ENCODE measurements at regions not wholly inside any gene's neighbourhood (a gene's known extent, or its start where the extent isn't known, plus 50 kb on each side); places are given as distances from the start of the nearest gene placed in this dataset.
"Not testable (repeated sequence)": the region's sequence is repeated elsewhere in the genome, so short reads cannot be mapped to it uniquely, and the experiment has no call there.

- no peaks in the 10 kb centered on the region for H3K4me1 Mint-ChIP-seq
- POLR2A ChIA-PET (ENCODE audit: partially characterized antibody) = no interaction called here
- Histone ChIP-seq H3K36me3 (ENCODE audit: insufficient read depth, low read length) (no peaks in the 10 kb centered on the region), H3K4me3 (ENCODE audit: low read length in 2 of 2) (no peak overlapping the region), H3K27me3 (ENCODE audit: insufficient read depth, low read length) (no peaks in the 10 kb centered on the region), H3K4me1 (ENCODE audit: insufficient read depth, low read length) (no peaks in the 10 kb centered on the region), H3K27ac (ENCODE audit: low read depth, low read length) (no peak overlapping the region), H3K9me3 (ENCODE audit: control insufficient read depth in 1 of 2, low read length in 2 of 2) (no peaks in the 10 kb centered on the region)
- no peak for DNase-seq
- H3K27me3 Mint-ChIP-seq = no peaks in the 10 kb centered on the region
- H3K9me3 Mint-ChIP-seq = peaks cover 2 to 13% (median 5%) of the 10 kb centered on the region in 8 donors
- CTCF ChIA-PET (ENCODE audit: partially characterized antibody) = no interaction called here
- H3K27ac Mint-ChIP-seq = no peak overlapping the region
- intact Hi-C loops (cut with micrococcal nuclease) = no loop called here
- H3K36me3 Mint-ChIP-seq = no peaks in the 10 kb centered on the region
- H3K4me3 Mint-ChIP-seq = no peak overlapping the region
Measured at GRCh38 chr5:27465140-27465539, 426.8 kb upstream of the CDH9 start.

- POLR2A ChIA-PET (ENCODE audit: partially characterized antibody) = no interaction called here
- H3K27ac ChIP-seq (ENCODE audit: low read depth, low read length) = no peak overlapping the region
- H3K27ac Mint-ChIP-seq = no peak overlapping the region
- H3K4me3 ChIP-seq (ENCODE audit: low read length in 2 of 2) = no peak overlapping the region
- no peak for DNase-seq
- H3K27me3 Mint-ChIP-seq = no peaks in the 10 kb centered on the region
- no peaks in the 10 kb centered on the region for H3K4me1 ChIP-seq (ENCODE audit: insufficient read depth, low read length)
- no peaks in the 10 kb centered on the region for H3K36me3 Mint-ChIP-seq
- H3K9me3 ChIP-seq (ENCODE audit: control insufficient read depth in 1 of 2, low read length in 2 of 2) = no peaks in the 10 kb centered on the region
- H3K4me3 Mint-ChIP-seq = no peak overlapping the region
- H3K36me3 ChIP-seq (ENCODE audit: insufficient read depth, low read length) = no peaks in the 10 kb centered on the region
- H3K9me3 Mint-ChIP-seq = peaks cover 3 to 13% (median 7%) of the 10 kb centered on the region in 8 donors
- H3K27me3 ChIP-seq (ENCODE audit: insufficient read depth, low read length) = no peaks in the 10 kb centered on the region
- H3K4me1 Mint-ChIP-seq = no peaks in the 10 kb centered on the region
- CTCF ChIA-PET (ENCODE audit: partially characterized antibody) = no interaction called here
- intact Hi-C loops (cut with micrococcal nuclease) = no loop called here
Measured at GRCh38 chr5:27463446-27464149, 425.2 kb upstream of the CDH9 start.

- H3K27me3 ChIP-seq (ENCODE audit: insufficient read depth, low read length) = no peaks in the 10 kb centered on the region
- no peaks in the 10 kb centered on the region for H3K4me1 ChIP-seq (ENCODE audit: insufficient read depth, low read length)
- H3K36me3 ChIP-seq (ENCODE audit: insufficient read depth, low read length) = no peaks in the 10 kb centered on the region
- Mint-ChIP-seq H3K27ac (no peak overlapping the region), H3K4me1 (no peaks in the 10 kb centered on the region), H3K36me3 (no peaks in the 10 kb centered on the region), H3K27me3 (no peaks in the 10 kb centered on the region), H3K9me3 (peaks cover 3 to 13% (median 7%) of the 10 kb centered on the region in 8 donors), H3K4me3 (no peak overlapping the region)
- no peaks in the 10 kb centered on the region for H3K9me3 ChIP-seq (ENCODE audit: control insufficient read depth in 1 of 2, low read length in 2 of 2)
- ChIA-PET POLR2A (ENCODE audit: partially characterized antibody) (no interaction called here), CTCF (ENCODE audit: partially characterized antibody) (no interaction called here)
- no peak overlapping the region for H3K4me3 ChIP-seq (ENCODE audit: low read length in 2 of 2)
- intact Hi-C loops (cut with micrococcal nuclease) = no loop called here
- H3K27ac ChIP-seq (ENCODE audit: low read depth, low read length) = no peak overlapping the region
- DNase-seq = no peak
Measured at GRCh38 chr5:27462936-27463335, 424.6 kb upstream of the CDH9 start.

GRCh38 chr5:27458287-27458686 is 419.9 kb upstream of the CDH9 start:
- H3K36me3 ChIP-seq (ENCODE audit: insufficient read depth, low read length) = no peaks in the 10 kb centered on the region
- H3K9me3 Mint-ChIP-seq = peaks cover 0 to 13% (median 3%) of the 10 kb centered on the region in 8 donors
- no peak overlapping the region for H3K27ac ChIP-seq (ENCODE audit: low read depth, low read length)
- no peak overlapping the region for H3K4me3 Mint-ChIP-seq
- no peak overlapping the region for H3K4me3 ChIP-seq (ENCODE audit: low read length in 2 of 2)
- ChIA-PET CTCF (ENCODE audit: partially characterized antibody) (no interaction called here), POLR2A (ENCODE audit: partially characterized antibody) (no interaction called here)
- no peak for DNase-seq
- intact Hi-C loops (cut with micrococcal nuclease) = no loop called here
- H3K4me1 Mint-ChIP-seq = no peaks in the 10 kb centered on the region
- no peaks in the 10 kb centered on the region for H3K27me3 ChIP-seq (ENCODE audit: insufficient read depth, low read length)
- H3K9me3 ChIP-seq (ENCODE audit: control insufficient read depth in 1 of 2, low read length in 2 of 2) = no peaks in the 10 kb centered on the region
- no peaks in the 10 kb centered on the region for H3K27me3 Mint-ChIP-seq
- H3K4me1 ChIP-seq (ENCODE audit: insufficient read depth, low read length) = no peaks in the 10 kb centered on the region
- no peak overlapping the region for H3K27ac Mint-ChIP-seq
- H3K36me3 Mint-ChIP-seq = no peaks in the 10 kb centered on the region

- Histone ChIP-seq H3K4me1 (ENCODE audit: insufficient read depth, low read length) (no peaks in the 10 kb centered on the region), H3K9me3 (ENCODE audit: control insufficient read depth in 1 of 2, low read length in 2 of 2) (no peaks in the 10 kb centered on the region), H3K27ac (ENCODE audit: low read depth, low read length) (no peak overlapping the region), H3K4me3 (ENCODE audit: low read length in 2 of 2) (no peak overlapping the region), H3K27me3 (ENCODE audit: insufficient read depth, low read length) (no peaks in the 10 kb centered on the region), H3K36me3 (ENCODE audit: insufficient read depth, low read length) (no peaks in the 10 kb centered on the region)
- DNase-seq = no peak
- Mint-ChIP-seq H3K4me3 (no peak overlapping the region), H3K9me3 (peaks cover 2 to 18% (median 7%) of the 10 kb centered on the region in 8 donors), H3K27ac (no peak overlapping the region), H3K27me3 (no peaks in the 10 kb centered on the region), H3K36me3 (no peaks in the 10 kb centered on the region), H3K4me1 (no peaks in the 10 kb centered on the region)
- ChIA-PET POLR2A (ENCODE audit: partially characterized antibody) (no interaction called here), CTCF (ENCODE audit: partially characterized antibody) (no interaction called here)
- intact Hi-C loops (cut with micrococcal nuclease) = no loop called here
Measured at GRCh38 chr5:27451377-27451776, 413.0 kb upstream of the CDH9 start.

- Mint-ChIP-seq H3K9me3 (peaks cover 2 to 18% (median 9%) of the 10 kb centered on the region in 8 donors), H3K4me3 (no peak overlapping the region), H3K27me3 (no peaks in the 10 kb centered on the region), H3K36me3 (no peaks in the 10 kb centered on the region), H3K27ac (no peak overlapping the region), H3K4me1 (no peaks in the 10 kb centered on the region)
- H3K4me3 ChIP-seq (ENCODE audit: low read length in 2 of 2) = no peak overlapping the region
- no peak overlapping the region for H3K27ac ChIP-seq (ENCODE audit: low read depth, low read length)
- H3K4me1 ChIP-seq (ENCODE audit: insufficient read depth, low read length) = no peaks in the 10 kb centered on the region
- ChIA-PET POLR2A (ENCODE audit: partially characterized antibody) (no interaction called here), CTCF (ENCODE audit: partially characterized antibody) (no interaction called here)
- DNase-seq = no peak
- H3K36me3 ChIP-seq (ENCODE audit: insufficient read depth, low read length) = no peaks in the 10 kb centered on the region
- no peaks in the 10 kb centered on the region for H3K9me3 ChIP-seq (ENCODE audit: control insufficient read depth in 1 of 2, low read length in 2 of 2)
- no peaks in the 10 kb centered on the region for H3K27me3 ChIP-seq (ENCODE audit: insufficient read depth, low read length)
- intact Hi-C loops (cut with micrococcal nuclease) = no loop called here
Measured at GRCh38 chr5:27450607-27451006, 412.2 kb upstream of the CDH9 start.

GRCh38 chr5:27439383-27439782 is 401.0 kb upstream of the CDH9 start:
- H3K4me1 Mint-ChIP-seq; H3K4me3 ChIP-seq (ENCODE audit: low read length in 2 of 2); H3K27ac Mint-ChIP-seq; H3K4me1 ChIP-seq (ENCODE audit: insufficient read depth, low read length); H3K27ac ChIP-seq (ENCODE audit: low read depth, low read length); H3K27me3 ChIP-seq (ENCODE audit: insufficient read depth, low read length); CTCF ChIA-PET (ENCODE audit: partially characterized antibody); intact Hi-C loops (cut with micrococcal nuclease); H3K27me3 Mint-ChIP-seq; H3K9me3 ChIP-seq (ENCODE audit: control insufficient read depth in 1 of 2, low read length in 2 of 2); DNase-seq; POLR2A ChIA-PET (ENCODE audit: partially characterized antibody); H3K36me3 ChIP-seq (ENCODE audit: insufficient read depth, low read length); H3K36me3 Mint-ChIP-seq; H3K4me3 Mint-ChIP-seq: not testable (repeated sequence)
- peaks cover 0 to 14% (median 7%) of the 10 kb centered on the region in 8 donors for H3K9me3 Mint-ChIP-seq

All from CD4-positive, alpha-beta memory T cell (primary cell).